Choroid plexus epithelial cell (primary cell): ENCODE measurements at regions not wholly inside any gene's neighbourhood (a gene's known extent, or its start where the extent isn't known, plus 50 kb on each side); places are given as distances from the start of the nearest gene placed in this dataset.

Experiments used
- DNase-seq: peaks from one replicate; pipeline ENCODE4 v3.0.0-alpha.2; 2010; ENCODE audit warnings: low read depth
- H3K4me3 ChIP-seq: 2 replicates; pipeline ENCODE4 v1.5.1; 2011; ENCODE audit warnings: low read depth, mild to moderate bottlenecking, control low read depth, low read length, moderate library complexity
- CTCF ChIP-seq: conservative IDR thresholded peaks from 2 replicates; pipeline ENCODE4 v1.5.1; 2011; ENCODE audit warnings: low read depth, mild to moderate bottlenecking, control low read depth, inconsistent platforms, low read length, moderate library complexity

GRCh38 chr7:65238785-65239184 lies 134.9 kb upstream of the ZNF92 start:
- TF ChIP-seq CTCF = no peak
- H3K4me3 ChIP-seq = no peak overlapping the region
- no peak for DNase-seq

DNA sequence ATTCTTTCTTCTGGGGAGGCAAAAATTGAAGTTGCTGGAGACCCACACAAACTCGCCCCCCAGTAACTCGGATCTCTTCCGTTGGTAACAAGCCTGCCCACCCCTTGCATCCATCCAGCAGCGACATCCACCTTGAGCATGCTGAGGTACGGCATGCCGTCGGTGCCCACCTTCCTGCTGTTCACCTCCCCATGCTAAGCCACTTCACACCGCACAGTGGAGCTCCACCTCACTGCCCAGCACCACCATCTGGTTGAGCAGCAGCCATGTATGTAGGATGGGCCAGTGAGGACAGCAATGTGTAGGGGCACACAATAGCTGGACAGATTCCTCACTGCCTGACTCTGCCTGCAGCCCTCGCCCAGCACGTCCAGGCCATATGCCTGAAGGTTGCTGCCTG lies 138.1 kb upstream of the ZNF92 start:
- H3K4me3 ChIP-seq = no peak overlapping the region
- DNase-seq = no peak
- TF ChIP-seq CTCF = no peak

- H3K4me3 ChIP-seq = no peak overlapping the region
- no peak for TF ChIP-seq CTCF
- DNase-seq = no peak
These were observed 140.1 kb upstream of the ZNF92 start for GRCh38 chr7:65233409-65234034.

GRCh38 chr7:65230231-65230630 lies 143.4 kb upstream of the ZNF92 start:
- no peak for DNase-seq
- TF ChIP-seq CTCF = no peak
- H3K4me3 ChIP-seq = no peak overlapping the region

GRCh38 chr7:65225422-65226006 lies 148.1 kb upstream of the ZNF92 start:
- no peak for DNase-seq
- H3K4me3 ChIP-seq = no peak overlapping the region
- no peak for TF ChIP-seq CTCF

- no peak for TF ChIP-seq CTCF
- H3K4me3 ChIP-seq = no peak overlapping the region
- no peak for DNase-seq
These were observed 151.0 kb upstream of the ZNF92 start for GRCh38 chr7:65222655-65223054.

DNA sequence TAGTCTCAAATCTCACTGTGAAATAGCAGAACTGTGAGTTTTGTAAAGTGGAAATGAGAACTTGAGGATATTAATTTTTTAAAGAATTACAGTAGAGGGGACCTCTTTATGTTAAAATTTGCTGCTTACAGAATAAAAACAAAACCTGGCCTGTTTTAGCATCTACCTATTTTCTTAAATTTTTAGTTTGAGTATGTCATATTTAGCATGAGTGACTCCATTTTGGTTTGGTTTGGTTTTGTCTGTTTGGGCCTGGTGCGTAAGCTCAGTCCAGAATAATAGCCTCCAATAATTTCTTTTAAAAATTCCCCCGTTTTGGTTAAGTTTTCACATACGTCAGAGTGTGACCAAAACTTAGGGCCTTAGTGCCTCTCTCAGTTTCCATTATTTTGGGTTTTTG lies 152.0 kb upstream of the ZNF92 start:
- H3K4me3 ChIP-seq = no peak overlapping the region
- no peak for DNase-seq
- no peak for TF ChIP-seq CTCF
